SK-N-MC (cell line): ENCODE measurements at regions not wholly inside any gene's neighbourhood (a gene's known extent, or its start where the extent isn't known, plus 50 kb on each side); places are given as distances from the start of the nearest gene placed in this dataset.

Experiments used
- DNase-seq: peaks from one replicate; pipeline ENCODE4 v3.0.0-alpha.2; 2011; ENCODE audit warnings: low read depth, low spot score
- H3K27ac ChIP-seq: fragments of 200-600 bp; sonication (generic); 2 replicates; pipeline ENCODE4 v1.5.1; 2016; ENCODE audit warnings: mixed run types
- H3K36me3 ChIP-seq: fragments of 200-600 bp; sonication (generic); 2 replicates; pipeline ENCODE4 v1.6.1; 2017; ENCODE audit warnings: antibody characterized with exemption, low read length, mixed read lengths; ENCODE audit not compliant: insufficient read depth
- H3K4me3 ChIP-seq: fragments of 200-600 bp; sonication (generic); 2 replicates; pipeline ENCODE4 v1.5.1; 2016
- H3K9ac ChIP-seq: fragments of 200-600 bp; sonication (generic); 2 replicates; pipeline ENCODE4 v1.8.0; 2017; ENCODE audit warnings: mixed run types, mixed read lengths; ENCODE audit not compliant: insufficient read length
- H3K9me3 ChIP-seq: fragments of 200-600 bp; sonication (generic); 2 replicates; pipeline ENCODE4 v1.6.1; 2017; ENCODE audit warnings: low read depth, mild to moderate bottlenecking, antibody characterized with exemption, low read length, moderate library complexity, mixed read lengths
- EZH2 ChIP-seq: fragments of 200-600 bp; sonication (generic); IDR thresholded peaks from one replicate; pipeline ENCODE4 v1.6.1; 2017; ENCODE audit warnings: antibody characterized with exemption
- FOXP2 ChIP-seq: optimal IDR thresholded peaks from 2 replicates; pipeline ENCODE3; 2011; ENCODE audit warnings: mild to moderate bottlenecking, moderate library complexity; ENCODE audit not compliant: insufficient read depth; ENCODE audit errors: extremely low read length, control extremely low read depth
- POLR2AphosphoS5 ChIP-seq: IDR thresholded peaks from 2 replicates; pipeline ENCODE4 v1.6.1; 2012; ENCODE audit warnings: mild to moderate bottlenecking, low read depth, low read length, borderline replicate concordance

GRCh38 chr21:35838987-35839763 is 221.2 kb downstream of the SETD4 start:
- no peak overlapping the region for H3K9ac ChIP-seq

GRCh38 chr21:35838350-35838749 is 222.0 kb downstream of the SETD4 start:
- TF ChIP-seq POLR2AphosphoS5 = no peak
- no peak for TF ChIP-seq EZH2
- no peak for TF ChIP-seq FOXP2
- Histone ChIP-seq H3K9ac (no peak overlapping the region), H3K4me3 (no peak overlapping the region), H3K9me3 (no peaks in the 10 kb centered on the region), H3K36me3 (no peaks in the 10 kb centered on the region), H3K27ac (no peak overlapping the region)
- no peak for DNase-seq

More at GRCh38 chr21:35838987-35839763, 221.2 kb downstream of the SETD4 start:
- Histone ChIP-seq H3K4me3 (no peak overlapping the region), H3K27ac (no peak overlapping the region), H3K9me3 (no peaks in the 10 kb centered on the region), H3K36me3 (no peaks in the 10 kb centered on the region)
- no peak for DNase-seq
- TF ChIP-seq EZH2 (no peak), POLR2AphosphoS5 (no peak), FOXP2 (no peak)

GRCh38 chr21:35833991-35834390 is 226.3 kb downstream of the SETD4 start:
- no peak overlapping the region for H3K4me3 ChIP-seq
- no peak overlapping the region for H3K27ac ChIP-seq
- no peaks in the 10 kb centered on the region for H3K36me3 ChIP-seq
- TF ChIP-seq POLR2AphosphoS5 (no peak), EZH2 (no peak), FOXP2 (no peak)
- H3K9ac ChIP-seq = no peak overlapping the region
- no peaks in the 10 kb centered on the region for H3K9me3 ChIP-seq
- DNase-seq = no peak

GRCh38 chr21:35833388-35833787 is 226.9 kb downstream of the SETD4 start:
- H3K36me3 ChIP-seq = no peaks in the 10 kb centered on the region
- no peak overlapping the region for H3K27ac ChIP-seq
- no peak for DNase-seq
- no peaks in the 10 kb centered on the region for H3K9me3 ChIP-seq
- no peak overlapping the region for H3K4me3 ChIP-seq
- H3K9ac ChIP-seq = no peak overlapping the region
- no peak for TF ChIP-seq POLR2AphosphoS5
- TF ChIP-seq FOXP2 = no peak
- no peak for TF ChIP-seq EZH2

- H3K4me3 ChIP-seq = no peak overlapping the region
- no peaks in the 10 kb centered on the region for H3K36me3 ChIP-seq
- TF ChIP-seq POLR2AphosphoS5 (no peak), FOXP2 (no peak), EZH2 (no peak)
- DNase-seq = no peak
- no peaks in the 10 kb centered on the region for H3K9me3 ChIP-seq
- no peak overlapping the region for H3K27ac ChIP-seq
- H3K9ac ChIP-seq = no peak overlapping the region
Measured at GRCh38 chr21:35831230-35831629, 229.1 kb downstream of the SETD4 start.

GRCh38 chr21:35829067-35829466 is 231.3 kb downstream of the SETD4 start:
- H3K27ac ChIP-seq = no peak overlapping the region
- H3K4me3 ChIP-seq = no peak overlapping the region
- no peaks in the 10 kb centered on the region for H3K9me3 ChIP-seq
- no peak for TF ChIP-seq EZH2
- H3K36me3 ChIP-seq = no peaks in the 10 kb centered on the region
- H3K9ac ChIP-seq = no peak overlapping the region
- DNase-seq = no peak

- no peak for DNase-seq
- no peak overlapping the region for H3K4me3 ChIP-seq
- TF ChIP-seq POLR2AphosphoS5 = no peak
- TF ChIP-seq EZH2 = no peak
- TF ChIP-seq FOXP2 = no peak
- H3K36me3 ChIP-seq = no peaks in the 10 kb centered on the region
- no peaks in the 10 kb centered on the region for H3K9me3 ChIP-seq
- no peak overlapping the region for H3K9ac ChIP-seq
- no peak overlapping the region for H3K27ac ChIP-seq
Measured at GRCh38 chr21:35828161-35828560, 232.2 kb downstream of the SETD4 start.

GRCh38 chr21:35827004-35827403 is 233.3 kb downstream of the SETD4 start:
- H3K27ac ChIP-seq = no peak overlapping the region
- DNase-seq = no peak
- H3K36me3 ChIP-seq = no peaks in the 10 kb centered on the region
- H3K9ac ChIP-seq = no peak overlapping the region
- no peak for TF ChIP-seq POLR2AphosphoS5
- TF ChIP-seq FOXP2 = no peak
- no peak for TF ChIP-seq EZH2
- no peak overlapping the region for H3K4me3 ChIP-seq
- no peaks in the 10 kb centered on the region for H3K9me3 ChIP-seq

GRCh38 chr21:35825370-35826353 is 234.7 kb downstream of the SETD4 start:
- H3K4me3 ChIP-seq = no peak overlapping the region
- no peak for DNase-seq
- no peaks in the 10 kb centered on the region for H3K36me3 ChIP-seq
- H3K9me3 ChIP-seq = no peaks in the 10 kb centered on the region
- no peak overlapping the region for H3K9ac ChIP-seq
- no peak overlapping the region for H3K27ac ChIP-seq
- TF ChIP-seq EZH2 = no peak
- TF ChIP-seq FOXP2 = no peak
- no peak for TF ChIP-seq POLR2AphosphoS5
